ENCODE measurements at regions not wholly inside any gene's neighbourhood (a gene's known extent, or its start where the extent isn't known, plus 50 kb on each side); places are given as distances from the start of the nearest gene placed in this dataset.

DNA sequence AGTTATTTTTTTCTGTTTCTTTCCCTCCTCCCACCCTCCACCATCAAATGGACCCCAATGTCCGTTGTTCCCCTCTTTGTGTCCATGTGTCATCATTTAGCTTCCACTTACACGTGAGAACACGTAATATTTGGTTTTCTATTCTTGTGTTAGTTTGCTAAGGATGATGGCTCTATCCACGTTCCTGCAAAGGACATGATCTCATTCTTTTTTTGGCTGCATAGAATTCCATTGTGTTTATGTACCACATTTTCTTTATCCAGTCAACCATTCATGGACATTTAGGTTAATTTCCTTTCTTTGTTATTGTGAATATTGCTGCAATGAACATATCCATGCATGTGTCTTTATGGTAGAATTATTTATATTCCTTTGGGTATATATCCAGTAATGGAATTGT lies 91.3 kb upstream of the TNP1 start:
- TF ChIP-seq, protein P1, sequence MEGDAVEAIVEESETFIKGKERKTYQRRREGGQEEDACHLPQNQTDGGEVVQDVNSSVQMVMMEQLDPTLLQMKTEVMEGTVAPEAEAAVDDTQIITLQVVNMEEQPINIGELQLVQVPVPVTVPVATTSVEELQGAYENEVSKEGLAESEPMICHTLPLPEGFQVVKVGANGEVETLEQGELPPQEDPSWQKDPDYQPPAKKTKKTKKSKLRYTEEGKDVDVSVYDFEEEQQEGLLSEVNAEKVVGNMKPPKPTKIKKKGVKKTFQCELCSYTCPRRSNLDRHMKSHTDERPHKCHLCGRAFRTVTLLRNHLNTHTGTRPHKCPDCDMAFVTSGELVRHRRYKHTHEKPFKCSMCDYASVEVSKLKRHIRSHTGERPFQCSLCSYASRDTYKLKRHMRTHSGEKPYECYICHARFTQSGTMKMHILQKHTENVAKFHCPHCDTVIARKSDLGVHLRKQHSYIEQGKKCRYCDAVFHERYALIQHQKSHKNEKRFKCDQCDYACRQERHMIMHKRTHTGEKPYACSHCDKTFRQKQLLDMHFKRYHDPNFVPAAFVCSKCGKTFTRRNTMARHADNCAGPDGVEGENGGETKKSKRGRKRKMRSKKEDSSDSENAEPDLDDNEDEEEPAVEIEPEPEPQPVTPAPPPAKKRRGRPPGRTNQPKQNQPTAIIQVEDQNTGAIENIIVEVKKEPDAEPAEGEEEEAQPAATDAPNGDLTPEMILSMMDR (IDR thresholded peaks at IDR 0.05; ENCODE audit: low read depth, low read length, poor library complexity, severe bottlenecking) = no peak
- TF ChIP-seq EZH2phosphoT487 (IDR thresholded peaks at IDR 0.05; ENCODE audit: borderline replicate concordance, low read length) = no peak

Data from DOHH2 (cell line).